Stomach (tissue), 4 donors: ENCODE measurements at regions not wholly inside any gene's neighbourhood (a gene's known extent, or its start where the extent isn't known, plus 50 kb on each side); places are given as distances from the start of the nearest gene placed in this dataset.

Experiments used
- CTCF ChIP-seq, 7 experiments: fragments of 450-650 bp in 4 of 7; fragments of 200-600 bp in 3 of 7; sonication (generic) in 3 of 7; IDR thresholded peaks; one replicate each; pipeline ENCODE4 v1.5.1; 2016 to 2019; ENCODE audit warnings: antibody characterized with exemption in 7 of 7, control low read depth in 2 of 7, mild to moderate bottlenecking in 1 of 7
- EP300 ChIP-seq: sonication (generic); formaldehyde crosslinking; IDR thresholded peaks from one replicate; pipeline ENCODE4 v1.6.1; 2017; ENCODE audit warnings: antibody characterized with exemption
- POLR2A ChIP-seq, 4 donors: fragments of 450-650 bp; IDR thresholded peaks; one replicate each; pipeline ENCODE4 v1.6.1; 2016; ENCODE audit warnings: antibody characterized with exemption in 4 of 4, control low read depth in 2 of 4, mild to moderate bottlenecking in 1 of 4, moderate library complexity in 1 of 4
- POLR2AphosphoS5 ChIP-seq, 3 donors: sonication (generic); formaldehyde crosslinking; IDR thresholded peaks; one replicate each; pipeline ENCODE4 v1.6.1; 2016; ENCODE audit warnings: antibody characterized with exemption in 3 of 3

- TF ChIP-seq POLR2A (IDR thresholded peaks at IDR 0.05) (no peak), CTCF (IDR thresholded peaks at IDR 0.05) (no peak), POLR2AphosphoS5 (IDR thresholded peaks at IDR 0.05) (no peak), EP300 (no peak)
Observed at GRCh38 chr4:127558489-127559407, 74.0 kb upstream of the INTU start.
